B cell (primary cell): ENCODE measurements at regions not wholly inside any gene's neighbourhood (a gene's known extent, or its start where the extent isn't known, plus 50 kb on each side); places are given as distances from the start of the nearest gene placed in this dataset.

Experiments used
- ATAC-seq: fragments of 200-7000 bp; cut with Tn5 transposase; one replicate; pipeline ENCODE4 v1.10.0; 2021; ENCODE audit warnings: low read depth, mild to moderate bottlenecking, moderate number of reproducible peaks, moderate library complexity
- CTCF ChIA-PET: fragments of 350-600 bp; sonication (Branson Sonifier 250); formaldehyde crosslinking; loops from one replicate; lab custom pipeline; 2021; ENCODE audit warnings: antibody characterized with exemption, inconsistent platforms; lab: Charles Lee
- POLR2A ChIA-PET: fragments of 350-600 bp; sonication (Branson Sonifier 250); formaldehyde crosslinking; loops from one replicate; lab custom pipeline; 2021; ENCODE audit warnings: antibody characterized with exemption; lab: Charles Lee
- DNase-seq: peaks from one replicate; pipeline ENCODE4 v3.0.0; 2013
- H2AFZ ChIP-seq: 2 replicates; pipeline ENCODE4 v1.6.1; 2012; ENCODE audit warnings: mild to moderate bottlenecking, low read depth, low read length; ENCODE audit not compliant: insufficient read depth, poor library complexity, severe bottlenecking
- H3K27ac ChIP-seq, 2 donors: 1 replicate in 1 of 2; 2 replicates in 1 of 2; pipeline ENCODE4 v1.5.1; 2012 to 2013; ENCODE audit warnings: low read length in 2 of 2, mild to moderate bottlenecking in 2 of 2, moderate library complexity in 1 of 2
- H3K27me3 ChIP-seq, 4 experiments: fragments of 200-600 bp in 1 of 4; sonication (generic) in 1 of 4; replicated peaks in 1 of 4; 1 replicate in 2 of 4; 2 replicates in 2 of 4; pipeline versions ENCODE4 v1.6.1 to v1.7.0; 2013 to 2016; ENCODE audit warnings: low read length in 3 of 4, mild to moderate bottlenecking in 2 of 4, mixed read lengths in 1 of 4, moderate library complexity in 1 of 4; ENCODE audit not compliant: insufficient read depth in 4 of 4, control insufficient read depth in 3 of 4; ENCODE audit errors: control extremely low read depth in 1 of 4
- H3K36me3 ChIP-seq, 2 experiments: replicated peaks in 1 of 2; 1 replicate in 1 of 2; 2 replicates in 1 of 2; pipeline versions ENCODE4 v1.6.1 to v1.7.1; 2013; ENCODE audit warnings: low read length in 1 of 2; ENCODE audit not compliant: insufficient read depth in 2 of 2, control insufficient read depth in 1 of 2; ENCODE audit errors: control extremely low read depth in 1 of 2, extremely low read depth in 1 of 2
- H3K4me1 ChIP-seq, 2 donors: fragments of 200-600 bp in 1 of 2; sonication (generic) in 1 of 2; 1 replicate in 1 of 2; 2 replicates in 1 of 2; pipeline versions ENCODE4 v1.5.1 to v1.6.1; 2013 to 2017; ENCODE audit warnings: low read length in 2 of 2; ENCODE audit not compliant: control insufficient read depth in 2 of 2, insufficient read depth in 2 of 2
- H3K4me2 ChIP-seq: replicated peaks from 2 replicates; pipeline ENCODE3; 2012; ENCODE audit warnings: mild to moderate bottlenecking, low read depth, low read length; ENCODE audit not compliant: poor library complexity, severe bottlenecking
- H3K4me3 ChIP-seq, 5 experiments: fragments of 200-600 bp in 1 of 5; sonication (generic) in 1 of 5; 1 replicate in 3 of 5; 2 replicates in 2 of 5; pipeline versions ENCODE4 v1.5.1 to v1.7.0; 2011 to 2016; ENCODE audit warnings: low read length in 4 of 5, mild to moderate bottlenecking in 4 of 5, low read depth in 2 of 5, control low read depth in 1 of 5, moderate library complexity in 1 of 5; ENCODE audit not compliant: insufficient read depth in 1 of 5; ENCODE audit errors: control extremely low read depth in 1 of 5, extremely low read depth in 1 of 5
- H3K79me2 ChIP-seq: fragments of 200-600 bp; sonication (generic); one replicate; pipeline ENCODE4 v1.6.0; 2016; ENCODE audit warnings: low read length; ENCODE audit not compliant: control insufficient read depth, insufficient read depth
- H3K9ac ChIP-seq: fragments of 200-600 bp; sonication (generic); 2 replicates; pipeline ENCODE4 v1.6.1; 2017; ENCODE audit warnings: mild to moderate bottlenecking, low read length, moderate library complexity
- H3K9me3 ChIP-seq, 3 donors: one replicate each; pipeline versions ENCODE4 v1.6.1 to v1.7.1; 2013; ENCODE audit warnings: low read length in 2 of 3; ENCODE audit not compliant: control insufficient read depth in 2 of 3, insufficient read depth in 1 of 3; ENCODE audit errors: control extremely low read depth in 1 of 3
- H4K20me1 ChIP-seq: 2 replicates; pipeline ENCODE4 v1.6.0; 2012; ENCODE audit warnings: mild to moderate bottlenecking, low read length; ENCODE audit not compliant: insufficient read depth, control insufficient read depth, poor library complexity, severe bottlenecking
- H3K27ac Mint-ChIP-seq: one replicate; pipeline ENCODE4 v1.8.0; 2021; ENCODE audit warnings: mixed read lengths
- H3K27me3 Mint-ChIP-seq: one replicate; pipeline ENCODE4 v1.8.0; 2021; ENCODE audit warnings: mixed read lengths
- H3K4me1 Mint-ChIP-seq: one replicate; pipeline ENCODE4 v1.8.0; 2021; ENCODE audit warnings: mixed read lengths
- H3K4me3 Mint-ChIP-seq: one replicate; pipeline ENCODE4 v1.8.0; 2021; ENCODE audit warnings: mixed read lengths
- H3K9me3 Mint-ChIP-seq: one replicate; pipeline ENCODE4 v1.8.0; 2022; ENCODE audit warnings: mixed read lengths; ENCODE audit not compliant: insufficient read depth
- CTCF ChIP-seq: fragments of 200-600 bp; IDR thresholded peaks from one replicate; pipeline ENCODE4 v1.8.0; 2022; ENCODE audit warnings: antibody characterized with exemption, mild to moderate bottlenecking
- EZH2 ChIP-seq: IDR thresholded peaks from 2 replicates; pipeline ENCODE4 v1.6.1; 2012; ENCODE audit warnings: borderline replicate concordance, low read depth, mild to moderate bottlenecking, moderate library complexity, low read length; ENCODE audit not compliant: insufficient read depth, poor library complexity, severe bottlenecking
- WGBS: methylation state at CpG from one replicate; pipeline ENCODE4 v1.1.5; 2013; ENCODE audit warnings: missing lambda C conversion rate; ENCODE audit not compliant: insufficient coverage; 5-methylcytosine and 5-hydroxymethylcytosine counted together
- intact Hi-C: fragments of 100-400 bp; cut with micrococcal nuclease; formaldehyde crosslinking; loops from one replicate; pipeline ENCODE4 v1.10.0; 2022

- Histone ChIP-seq H3K9me3 (peaks cover 0 to 3% (median 0%) of the 10 kb centered on the region in 3 donors), H2AFZ (no peak overlapping the region), H3K27ac (no peak overlapping the region), H4K20me1 (no peaks in the 10 kb centered on the region), H3K9ac (no peak overlapping the region), H3K27me3 (no peaks in the 10 kb centered on the region), H3K36me3 (no peaks in the 10 kb centered on the region), H3K4me3 (no peak overlapping the region), H3K4me1 (no peaks in the 10 kb centered on the region), H3K79me2 (no peaks in the 10 kb centered on the region), H3K4me2 (no peak overlapping the region)
- Mint-ChIP-seq H3K9me3 (peaks cover 4% of the 10 kb centered on the region), H3K4me1 (no peaks in the 10 kb centered on the region), H3K27ac (no peak overlapping the region), H3K27me3 (no peaks in the 10 kb centered on the region), H3K4me3 (no peak overlapping the region)
- CTCF ChIA-PET, result no interaction called here
- DNase-seq (no peak), ATAC-seq (no peak)
- POLR2A ChIA-PET, result no interaction called here
- no peak for TF ChIP-seq EZH2
- TF ChIP-seq CTCF, result no peak
- intact Hi-C loops, result no loop called here
Observed at GRCh38 chr14:83709116-83709515, 1820.8 kb upstream of the FLRT2 start.

- H4K20me1 ChIP-seq, result no peaks in the 10 kb centered on the region
- intact Hi-C loops, result no loop called here
- DNase-seq (no peak), ATAC-seq (no peak)
- no peak overlapping the region for H3K4me2 ChIP-seq
- H3K27ac Mint-ChIP-seq, result no peak overlapping the region
- no peak overlapping the region for H3K27ac ChIP-seq
- ChIA-PET CTCF (no interaction called here), POLR2A (no interaction called here)
- H3K4me1 ChIP-seq, result no peaks in the 10 kb centered on the region
- H3K27me3 Mint-ChIP-seq, result no peaks in the 10 kb centered on the region
- peaks cover 0 to 3% (median 0%) of the 10 kb centered on the region in 3 donors for H3K9me3 ChIP-seq
- H3K9ac ChIP-seq, result no peak overlapping the region
- H3K79me2 ChIP-seq, result no peaks in the 10 kb centered on the region
- H3K9me3 Mint-ChIP-seq, result peaks cover 6% of the 10 kb centered on the region
- H3K4me1 Mint-ChIP-seq, result no peaks in the 10 kb centered on the region
- no peak overlapping the region for H3K4me3 Mint-ChIP-seq
- no CpG with 5 or more reads among the region's 2 CpGs for WGBS
- no peak overlapping the region for H3K4me3 ChIP-seq
- TF ChIP-seq CTCF (no peak), EZH2 (no peak)
- no peaks in the 10 kb centered on the region for H3K36me3 ChIP-seq
- H3K27me3 ChIP-seq, result no peaks in the 10 kb centered on the region
- no peak overlapping the region for H2AFZ ChIP-seq
Observed at GRCh38 chr14:83711046-83711445, 1818.9 kb upstream of the FLRT2 start.
